ENCODE measurements at regions not wholly inside any gene's neighbourhood (a gene's known extent, or its start where the extent isn't known, plus 50 kb on each side); places are given as distances from the start of the nearest gene placed in this dataset.

DNA sequence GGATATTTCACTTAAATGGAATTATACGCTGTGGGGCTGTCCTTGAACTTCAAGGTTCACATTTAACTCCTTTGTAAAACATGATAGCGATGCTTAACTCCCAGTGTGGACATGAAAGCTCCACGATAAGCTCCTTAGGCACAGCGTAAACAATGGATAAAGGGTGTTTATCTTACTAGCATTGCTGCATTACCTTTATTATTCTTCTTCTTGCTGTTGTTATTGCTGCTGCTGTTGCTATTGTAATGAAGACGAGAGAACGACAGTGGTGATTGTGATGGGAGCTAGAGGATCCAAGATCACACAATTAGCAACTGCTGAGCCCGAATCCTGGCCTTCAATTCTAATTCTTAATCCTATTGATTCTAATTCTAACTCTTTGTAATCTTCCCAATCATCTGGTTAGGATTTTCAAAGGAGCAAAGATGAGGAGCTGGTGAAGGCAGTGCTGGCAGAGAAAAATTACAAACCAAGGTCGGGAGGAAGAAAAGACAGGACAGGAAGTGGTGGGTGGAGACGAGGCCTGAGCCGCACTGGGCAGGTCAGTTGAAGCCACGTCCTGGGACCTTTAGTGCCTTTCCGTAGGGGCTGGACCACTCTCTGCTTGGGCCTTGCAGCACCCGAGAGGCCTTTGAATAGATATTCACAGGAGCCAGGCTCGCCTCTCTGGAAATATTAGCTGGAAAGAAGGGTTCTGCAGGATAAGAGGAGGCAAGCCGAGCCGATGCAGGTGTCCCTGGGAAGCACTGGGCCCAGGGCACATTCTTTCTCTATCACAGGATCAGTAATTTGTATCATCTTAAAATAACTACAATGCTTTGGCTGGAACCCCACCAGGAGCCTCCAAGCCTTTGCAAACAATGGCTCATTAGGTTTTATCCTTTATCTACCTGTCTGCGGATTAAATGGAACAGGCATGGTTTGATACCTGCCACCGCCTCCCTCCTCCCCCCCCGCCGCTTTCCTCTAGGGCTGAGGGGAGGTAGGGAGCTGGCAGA lies 571.6 kb downstream of the AJAP1 start:
- Histone ChIP-seq H3K27ac (ENCODE audit: low read depth in 1 of 2, low read length in 2 of 2) (no peak overlapping the region), H3K4me3 (ENCODE audit: low read depth in 1 of 3, low read length in 3 of 3) (no peak overlapping the region), H3K36me3 (ENCODE audit: control insufficient read depth in 4 of 4, insufficient read depth in 3 of 4, low read depth in 1 of 4, low read length in 3 of 4) (no peaks in the 10 kb centered on the region), H3K9ac (ENCODE audit: low read depth in 1 of 2, low read length in 2 of 2) (no peak overlapping the region), H3K4me1 (ENCODE audit: control insufficient read depth in 4 of 4, insufficient read depth in 4 of 4, low read length in 3 of 4) (no peaks in the 10 kb centered on the region), H3K27me3 (ENCODE audit: control insufficient read depth in 4 of 4, insufficient read depth in 4 of 4, low read length in 3 of 4) (peaks cover 0 to 7% (median 2%) of the 10 kb centered on the region in 4 donors), H3K9me3 (ENCODE audit: control insufficient read depth in 4 of 4, low read length in 3 of 4) (no peaks in the 10 kb centered on the region)
- no peak for DNase-seq (ENCODE audit: low spot score)
- TF ChIP-seq HNF4A (conservative IDR thresholded peaks at IDR 0.05) (no peak), RAD21 (IDR thresholded peaks at IDR 0.05) (no peak), HNF4G (IDR thresholded peaks at IDR 0.05) (no peak), RXRA (IDR thresholded peaks at IDR 0.05) (no peak)
- TF ChIP-seq, protein P1, sequence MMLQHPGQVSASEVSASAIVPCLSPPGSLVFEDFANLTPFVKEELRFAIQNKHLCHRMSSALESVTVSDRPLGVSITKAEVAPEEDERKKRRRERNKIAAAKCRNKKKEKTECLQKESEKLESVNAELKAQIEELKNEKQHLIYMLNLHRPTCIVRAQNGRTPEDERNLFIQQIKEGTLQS (IDR thresholded peaks at IDR 0.05), result no peak
- TF ChIP-seq, protein P2, sequence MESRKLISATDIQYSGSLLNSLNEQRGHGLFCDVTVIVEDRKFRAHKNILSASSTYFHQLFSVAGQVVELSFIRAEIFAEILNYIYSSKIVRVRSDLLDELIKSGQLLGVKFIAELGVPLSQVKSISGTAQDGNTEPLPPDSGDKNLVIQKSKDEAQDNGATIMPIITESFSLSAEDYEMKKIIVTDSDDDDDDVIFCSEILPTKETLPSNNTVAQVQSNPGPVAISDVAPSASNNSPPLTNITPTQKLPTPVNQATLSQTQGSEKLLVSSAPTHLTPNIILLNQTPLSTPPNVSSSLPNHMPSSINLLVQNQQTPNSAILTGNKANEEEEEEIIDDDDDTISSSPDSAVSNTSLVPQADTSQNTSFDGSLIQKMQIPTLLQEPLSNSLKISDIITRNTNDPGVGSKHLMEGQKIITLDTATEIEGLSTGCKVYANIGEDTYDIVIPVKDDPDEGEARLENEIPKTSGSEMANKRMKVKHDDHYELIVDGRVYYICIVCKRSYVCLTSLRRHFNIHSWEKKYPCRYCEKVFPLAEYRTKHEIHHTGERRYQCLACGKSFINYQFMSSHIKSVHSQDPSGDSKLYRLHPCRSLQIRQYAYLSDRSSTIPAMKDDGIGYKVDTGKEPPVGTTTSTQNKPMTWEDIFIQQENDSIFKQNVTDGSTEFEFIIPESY (IDR thresholded peaks at IDR 0.05), result no peak
- WGBS, result 32% methylated on average over 20 of the region's 20 CpGs

- H3K4me3 ChIP-seq (ENCODE audit: low read depth in 1 of 3, low read length in 3 of 3), result no peak overlapping the region
- H3K27me3 ChIP-seq (ENCODE audit: control insufficient read depth in 4 of 4, insufficient read depth in 4 of 4, low read length in 3 of 4), result peaks cover 0 to under 1% (median 0%) of the 10 kb centered on the region in 4 donors
- H3K36me3 ChIP-seq (ENCODE audit: control insufficient read depth in 4 of 4, insufficient read depth in 3 of 4, low read depth in 1 of 4, low read length in 3 of 4), result no peaks in the 10 kb centered on the region
- no peak for DNase-seq (ENCODE audit: low spot score)
- no peak overlapping the region for H3K27ac ChIP-seq (ENCODE audit: low read depth in 1 of 2, low read length in 2 of 2)
- H3K9ac ChIP-seq (ENCODE audit: low read depth in 1 of 2, low read length in 2 of 2), result no peak overlapping the region
- no peaks in the 10 kb centered on the region for H3K4me1 ChIP-seq (ENCODE audit: control insufficient read depth in 4 of 4, insufficient read depth in 4 of 4, low read length in 3 of 4)
- WGBS, result 57% methylated on average over 4 of the region's 4 CpGs
- TF ChIP-seq RAD21 (IDR thresholded peaks at IDR 0.05), result no peak
- no peaks in the 10 kb centered on the region for H3K9me3 ChIP-seq (ENCODE audit: control insufficient read depth in 4 of 4, low read length in 3 of 4)
Measured at GRCh38 chr1:5223206-5223605, 568.8 kb downstream of the AJAP1 start.

GRCh38 chr1:5222626-5223025 lies 568.2 kb downstream of the AJAP1 start:
- Histone ChIP-seq H3K27ac (ENCODE audit: low read depth in 1 of 2, low read length in 2 of 2) (no peak overlapping the region), H3K36me3 (ENCODE audit: control insufficient read depth in 4 of 4, insufficient read depth in 3 of 4, low read depth in 1 of 4, low read length in 3 of 4) (no peaks in the 10 kb centered on the region), H3K9ac (ENCODE audit: low read depth in 1 of 2, low read length in 2 of 2) (no peak overlapping the region), H3K27me3 (ENCODE audit: control insufficient read depth in 4 of 4, insufficient read depth in 4 of 4, low read length in 3 of 4) (no peaks in the 10 kb centered on the region), H3K4me1 (ENCODE audit: control insufficient read depth in 4 of 4, insufficient read depth in 4 of 4, low read length in 3 of 4) (no peaks in the 10 kb centered on the region), H3K9me3 (ENCODE audit: control insufficient read depth in 4 of 4, low read length in 3 of 4) (no peaks in the 10 kb centered on the region), H3K4me3 (ENCODE audit: low read depth in 1 of 3, low read length in 3 of 3) (no peak overlapping the region)
- TF ChIP-seq NR2F2 (IDR thresholded peaks at IDR 0.05) (no peak), RXRA (IDR thresholded peaks at IDR 0.05) (no peak), TAF1 (conservative IDR thresholded peaks at IDR 0.05) (no peak), HNF4G (IDR thresholded peaks at IDR 0.05) (no peak), FOXA2 (IDR thresholded peaks at IDR 0.05) (no peak), SP1 (IDR thresholded peaks at IDR 0.05) (no peak), FOXA1 (IDR thresholded peaks at IDR 0.05) (no peak)
- no peak for DNase-seq (ENCODE audit: low spot score)
- WGBS, result 68% methylated on average over 4 of the region's 4 CpGs

GRCh38 chr1:5221451-5221850 lies 567.0 kb downstream of the AJAP1 start:
- H3K27ac ChIP-seq (ENCODE audit: low read depth in 1 of 2, low read length in 2 of 2), result no peak overlapping the region
- WGBS, result 68% methylated on average over 6 of the region's 6 CpGs
- no peaks in the 10 kb centered on the region for H3K27me3 ChIP-seq (ENCODE audit: control insufficient read depth in 4 of 4, insufficient read depth in 4 of 4, low read length in 3 of 4)
- DNase-seq (ENCODE audit: low spot score), result no peak
- H3K36me3 ChIP-seq (ENCODE audit: control insufficient read depth in 4 of 4, insufficient read depth in 3 of 4, low read depth in 1 of 4, low read length in 3 of 4), result no peaks in the 10 kb centered on the region
- no peaks in the 10 kb centered on the region for H3K4me1 ChIP-seq (ENCODE audit: control insufficient read depth in 4 of 4, insufficient read depth in 4 of 4, low read length in 3 of 4)
- no peaks in the 10 kb centered on the region for H3K9me3 ChIP-seq (ENCODE audit: control insufficient read depth in 4 of 4, low read length in 3 of 4)
- H3K9ac ChIP-seq (ENCODE audit: low read depth in 1 of 2, low read length in 2 of 2), result no peak overlapping the region
- H3K4me3 ChIP-seq (ENCODE audit: low read depth in 1 of 3, low read length in 3 of 3), result no peak overlapping the region
- TF ChIP-seq, protein P3, sequence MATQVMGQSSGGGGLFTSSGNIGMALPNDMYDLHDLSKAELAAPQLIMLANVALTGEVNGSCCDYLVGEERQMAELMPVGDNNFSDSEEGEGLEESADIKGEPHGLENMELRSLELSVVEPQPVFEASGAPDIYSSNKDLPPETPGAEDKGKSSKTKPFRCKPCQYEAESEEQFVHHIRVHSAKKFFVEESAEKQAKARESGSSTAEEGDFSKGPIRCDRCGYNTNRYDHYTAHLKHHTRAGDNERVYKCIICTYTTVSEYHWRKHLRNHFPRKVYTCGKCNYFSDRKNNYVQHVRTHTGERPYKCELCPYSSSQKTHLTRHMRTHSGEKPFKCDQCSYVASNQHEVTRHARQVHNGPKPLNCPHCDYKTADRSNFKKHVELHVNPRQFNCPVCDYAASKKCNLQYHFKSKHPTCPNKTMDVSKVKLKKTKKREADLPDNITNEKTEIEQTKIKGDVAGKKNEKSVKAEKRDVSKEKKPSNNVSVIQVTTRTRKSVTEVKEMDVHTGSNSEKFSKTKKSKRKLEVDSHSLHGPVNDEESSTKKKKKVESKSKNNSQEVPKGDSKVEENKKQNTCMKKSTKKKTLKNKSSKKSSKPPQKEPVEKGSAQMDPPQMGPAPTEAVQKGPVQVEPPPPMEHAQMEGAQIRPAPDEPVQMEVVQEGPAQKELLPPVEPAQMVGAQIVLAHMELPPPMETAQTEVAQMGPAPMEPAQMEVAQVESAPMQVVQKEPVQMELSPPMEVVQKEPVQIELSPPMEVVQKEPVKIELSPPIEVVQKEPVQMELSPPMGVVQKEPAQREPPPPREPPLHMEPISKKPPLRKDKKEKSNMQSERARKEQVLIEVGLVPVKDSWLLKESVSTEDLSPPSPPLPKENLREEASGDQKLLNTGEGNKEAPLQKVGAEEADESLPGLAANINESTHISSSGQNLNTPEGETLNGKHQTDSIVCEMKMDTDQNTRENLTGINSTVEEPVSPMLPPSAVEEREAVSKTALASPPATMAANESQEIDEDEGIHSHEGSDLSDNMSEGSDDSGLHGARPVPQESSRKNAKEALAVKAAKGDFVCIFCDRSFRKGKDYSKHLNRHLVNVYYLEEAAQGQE (IDR thresholded peaks at IDR 0.05), result no peak
- TF ChIP-seq NR2F2 (IDR thresholded peaks at IDR 0.05), result no peak
- TF ChIP-seq YY1 (IDR thresholded peaks at IDR 0.05), result no peak
- no peak for TF ChIP-seq EGR1 (IDR thresholded peaks at IDR 0.05; ENCODE audit: low read depth in 2 of 2)
- TF ChIP-seq RAD21 (IDR thresholded peaks at IDR 0.05), result no peak
- no peak for TF ChIP-seq GABPA (IDR thresholded peaks at IDR 0.05 in 1 of 2, conservative IDR thresholded peaks at IDR 0.05 in 1 of 2)
- TF ChIP-seq, protein P4, sequence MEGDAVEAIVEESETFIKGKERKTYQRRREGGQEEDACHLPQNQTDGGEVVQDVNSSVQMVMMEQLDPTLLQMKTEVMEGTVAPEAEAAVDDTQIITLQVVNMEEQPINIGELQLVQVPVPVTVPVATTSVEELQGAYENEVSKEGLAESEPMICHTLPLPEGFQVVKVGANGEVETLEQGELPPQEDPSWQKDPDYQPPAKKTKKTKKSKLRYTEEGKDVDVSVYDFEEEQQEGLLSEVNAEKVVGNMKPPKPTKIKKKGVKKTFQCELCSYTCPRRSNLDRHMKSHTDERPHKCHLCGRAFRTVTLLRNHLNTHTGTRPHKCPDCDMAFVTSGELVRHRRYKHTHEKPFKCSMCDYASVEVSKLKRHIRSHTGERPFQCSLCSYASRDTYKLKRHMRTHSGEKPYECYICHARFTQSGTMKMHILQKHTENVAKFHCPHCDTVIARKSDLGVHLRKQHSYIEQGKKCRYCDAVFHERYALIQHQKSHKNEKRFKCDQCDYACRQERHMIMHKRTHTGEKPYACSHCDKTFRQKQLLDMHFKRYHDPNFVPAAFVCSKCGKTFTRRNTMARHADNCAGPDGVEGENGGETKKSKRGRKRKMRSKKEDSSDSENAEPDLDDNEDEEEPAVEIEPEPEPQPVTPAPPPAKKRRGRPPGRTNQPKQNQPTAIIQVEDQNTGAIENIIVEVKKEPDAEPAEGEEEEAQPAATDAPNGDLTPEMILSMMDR (IDR thresholded peaks at IDR 0.05; ENCODE audit: low read depth, low read length, missing input control), result no peak
